ENCODE measurements at regions not wholly inside any gene's neighbourhood (a gene's known extent, or its start where the extent isn't known, plus 50 kb on each side); places are given as distances from the start of the nearest gene placed in this dataset.

- DNase-seq (ENCODE audit: low spot score), result no peak
Measured at GRCh38 chr11:28529046-28529445, 420.9 kb downstream of the METTL15 start.

GRCh38 chr11:28528217-28528616, 420.0 kb downstream of the METTL15 start:
- DNase-seq (ENCODE audit: low spot score), result no peak

DNA sequence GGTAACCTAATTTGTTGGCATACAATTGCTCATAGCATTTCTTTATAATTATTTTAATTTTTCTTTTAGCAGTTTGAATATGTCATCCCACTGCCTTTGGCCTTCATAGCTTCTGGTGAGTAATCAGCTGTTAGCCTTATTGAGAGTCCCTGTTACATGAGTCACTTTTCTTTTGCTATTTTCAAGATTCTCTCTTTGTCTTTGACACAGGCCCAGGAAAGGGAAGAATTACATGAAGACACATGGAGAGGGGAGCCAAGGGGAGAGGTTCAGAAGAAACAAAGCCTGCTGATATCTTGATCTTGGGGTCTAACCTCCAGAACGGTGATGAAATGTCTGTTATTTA, 418.2 kb downstream of the METTL15 start:
- no peak for DNase-seq (ENCODE audit: low spot score)

DNA sequence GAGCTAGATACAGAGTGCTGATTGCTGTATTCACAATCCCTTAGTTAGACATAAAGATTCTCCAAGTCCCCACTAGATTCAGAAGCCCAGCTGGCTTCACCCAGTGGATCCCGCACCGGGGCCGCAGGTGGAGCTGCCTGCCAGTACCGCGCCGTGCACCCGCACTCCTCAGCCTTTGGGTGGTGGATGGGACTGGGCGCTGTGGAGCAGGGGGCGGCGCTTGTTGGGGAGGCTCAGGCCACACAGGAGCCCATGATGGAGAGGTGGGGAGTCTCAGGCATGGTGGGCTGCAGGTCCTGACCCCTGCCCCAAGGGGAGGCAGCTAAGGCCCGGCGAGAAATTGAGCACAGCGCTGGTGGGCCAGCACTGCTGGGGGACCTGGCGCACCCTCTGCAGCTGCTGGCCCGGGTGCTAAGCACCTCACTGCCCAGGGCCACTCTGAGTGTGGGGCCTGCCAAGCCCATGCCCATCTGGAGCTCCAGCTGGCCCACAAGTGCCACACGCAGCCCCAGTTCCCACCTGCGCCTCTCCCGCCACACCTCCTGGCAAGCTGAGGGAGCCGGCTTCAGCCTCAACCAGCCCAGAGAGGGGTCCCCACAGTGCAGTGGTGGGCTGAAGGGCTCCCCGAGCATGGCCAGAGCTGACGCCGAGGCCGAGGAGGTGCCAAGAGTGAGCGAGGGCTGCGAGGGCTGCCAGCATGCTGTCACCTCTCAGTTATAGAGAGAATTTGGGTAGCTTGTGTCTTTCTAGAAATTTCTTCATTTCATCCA, 417.6 kb downstream of the METTL15 start:
- DNase-seq (ENCODE audit: low spot score), result no peak

GRCh38 chr11:28524098-28524497, 415.9 kb downstream of the METTL15 start:
- no peak for DNase-seq (ENCODE audit: low spot score)

GRCh38 chr11:28521075-28521474, 412.9 kb downstream of the METTL15 start:
- DNase-seq (ENCODE audit: low spot score), result no peak

DNA sequence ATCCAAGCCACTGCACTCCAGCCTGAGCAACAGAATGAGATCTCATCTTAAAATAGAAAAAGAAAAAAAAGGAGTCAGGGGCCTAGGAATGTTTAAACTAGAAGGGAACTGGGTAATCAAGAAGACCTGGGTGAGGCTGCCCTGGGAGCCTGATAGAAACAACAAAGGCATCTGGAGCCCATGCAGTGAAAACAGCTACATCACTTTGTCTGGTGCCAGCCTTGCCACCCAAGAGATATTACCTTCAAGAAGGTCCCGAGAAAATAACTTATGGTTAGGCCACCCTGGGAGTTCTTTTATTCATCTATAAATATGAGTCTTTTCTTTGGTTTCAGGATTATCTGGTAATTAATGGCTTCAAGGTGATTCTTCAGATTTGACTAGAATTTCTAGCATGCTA, 412.1 kb downstream of the METTL15 start:
- DNase-seq (ENCODE audit: low spot score), result no peak

DNA sequence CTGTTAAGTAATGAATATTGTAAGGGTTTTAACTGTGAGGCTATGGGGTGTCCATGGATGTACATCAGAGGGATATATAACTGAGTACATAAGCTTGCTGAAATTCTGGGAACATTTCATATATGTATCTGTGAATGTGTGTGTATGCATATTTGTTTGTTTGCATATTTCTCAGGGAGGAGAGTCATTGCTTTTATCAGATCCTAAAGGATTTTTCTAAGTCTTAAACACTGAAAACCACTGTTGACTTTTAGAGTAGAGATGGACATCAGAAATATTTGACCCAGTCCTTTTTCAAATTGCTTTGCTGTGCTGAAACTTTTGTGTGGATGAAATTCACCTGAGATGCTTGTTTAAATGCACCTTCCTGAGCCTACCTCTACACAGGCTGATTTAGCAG, 410.6 kb downstream of the METTL15 start:
- DNase-seq (ENCODE audit: low spot score), result no peak

DNA sequence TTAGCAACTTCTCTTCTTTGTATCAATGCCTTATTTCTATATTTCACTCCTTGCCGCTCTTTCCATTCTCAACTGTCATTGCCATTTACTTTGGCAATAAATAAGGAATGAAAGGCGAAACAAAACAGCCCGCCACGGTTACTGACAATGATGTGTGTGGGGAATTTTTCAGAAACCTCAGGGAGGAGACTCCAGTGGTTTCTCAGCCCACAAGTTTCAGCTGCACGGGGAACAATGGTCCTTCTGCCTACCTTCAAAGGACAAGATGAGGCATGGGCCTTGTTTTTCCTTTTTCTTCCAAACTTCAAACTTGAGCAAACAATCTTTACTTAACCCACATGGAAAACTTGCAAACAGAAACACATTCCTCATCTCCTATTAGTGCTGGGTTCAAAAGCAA, 409.4 kb downstream of the METTL15 start:
- DNase-seq (ENCODE audit: low spot score), result no peak

DNA sequence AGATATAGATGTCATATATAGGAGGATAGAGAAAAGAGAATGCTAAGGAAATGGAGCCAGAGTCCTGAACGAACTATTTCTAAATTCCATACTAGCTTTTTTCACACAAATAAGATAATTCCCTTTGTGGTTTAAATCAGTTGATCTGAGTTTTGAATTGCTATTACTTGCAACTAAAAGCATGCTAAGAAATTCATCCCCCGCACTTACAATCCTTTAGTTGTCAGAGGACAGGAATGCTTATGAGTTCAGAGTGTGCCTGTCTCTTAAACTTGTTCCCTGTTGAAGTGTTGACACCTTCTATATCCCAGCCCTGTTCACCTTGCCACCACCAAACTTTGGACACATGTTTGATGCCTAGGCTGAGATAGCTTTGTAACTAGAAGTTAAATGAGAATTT, 406.2 kb downstream of the METTL15 start:
- DNase-seq (ENCODE audit: low spot score), result no peak

DNA sequence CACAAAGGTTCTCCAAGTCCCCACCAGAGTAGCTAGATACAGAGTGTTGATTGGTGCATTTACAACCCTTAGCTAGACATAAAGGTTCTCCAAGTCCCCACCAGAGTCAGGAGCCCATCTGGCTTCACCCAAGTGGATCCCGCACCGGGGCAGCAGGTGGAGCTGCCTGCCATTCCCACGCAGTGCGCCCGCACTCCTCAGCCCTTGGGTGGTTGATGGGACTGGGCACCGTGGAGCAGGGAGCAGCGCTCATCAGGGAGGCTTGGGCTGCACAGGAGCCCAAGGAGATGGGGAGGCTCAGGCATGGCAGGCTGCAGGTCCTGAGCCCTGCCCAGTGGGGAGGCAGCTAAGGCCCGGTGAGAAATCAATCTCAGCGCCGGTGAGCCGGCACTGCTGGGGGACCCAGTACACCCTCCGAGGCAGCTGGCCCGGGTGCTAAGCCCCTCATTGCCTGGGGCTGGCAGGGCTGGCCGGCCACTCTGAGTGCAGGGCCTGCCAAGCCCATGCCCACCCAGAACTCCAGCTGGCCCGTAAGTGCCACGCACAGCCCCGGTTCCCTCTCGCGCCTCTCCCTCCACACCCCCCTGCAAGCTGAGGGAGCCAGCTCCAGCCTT, 404.1 kb downstream of the METTL15 start:
- no peak for DNase-seq (ENCODE audit: low spot score)

DNA sequence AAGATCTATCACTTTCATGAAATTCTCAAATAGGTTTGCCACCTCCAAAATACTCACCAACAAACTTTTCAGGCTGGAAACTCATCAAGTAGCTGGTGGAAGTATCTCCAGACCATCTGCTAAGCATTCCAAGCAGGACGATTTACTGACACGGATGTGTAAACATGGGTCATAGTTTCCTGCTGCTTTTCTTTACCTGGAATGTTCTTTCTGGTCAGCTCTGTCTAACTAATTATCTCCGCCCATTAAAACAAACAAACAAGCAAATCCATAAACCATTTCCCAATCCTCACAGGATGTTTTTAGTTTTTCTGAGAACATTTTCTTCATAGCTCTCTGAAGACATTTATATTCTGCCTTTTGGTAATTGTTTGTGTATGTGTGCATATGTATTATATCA, 397.0 kb downstream of the METTL15 start:
- no peak for DNase-seq (ENCODE audit: low spot score)

- no peak for DNase-seq (ENCODE audit: low spot score)
Measured at GRCh38 chr11:28504555-28505110, 396.4 kb downstream of the METTL15 start.

DNA sequence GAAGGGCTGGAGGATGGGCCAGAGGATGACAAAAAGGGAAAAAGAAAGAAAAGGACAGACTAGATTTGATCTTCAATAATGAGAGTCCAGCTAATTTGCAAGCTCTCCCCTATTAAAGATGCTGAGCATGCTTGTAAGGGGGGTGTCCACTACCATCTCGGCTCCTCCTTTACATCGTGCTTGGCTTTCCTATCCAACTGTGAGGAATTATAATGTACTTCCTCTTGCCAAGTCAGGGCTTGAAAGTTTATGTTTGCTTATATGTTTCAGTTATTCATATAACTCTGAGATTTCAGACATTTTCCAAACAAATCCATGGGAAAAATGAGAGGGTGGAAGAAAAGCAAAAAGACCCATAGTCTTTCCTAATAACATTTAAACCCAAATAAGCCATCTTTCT, 387.1 kb downstream of the METTL15 start:
- no peak for DNase-seq (ENCODE audit: low spot score)

DNA sequence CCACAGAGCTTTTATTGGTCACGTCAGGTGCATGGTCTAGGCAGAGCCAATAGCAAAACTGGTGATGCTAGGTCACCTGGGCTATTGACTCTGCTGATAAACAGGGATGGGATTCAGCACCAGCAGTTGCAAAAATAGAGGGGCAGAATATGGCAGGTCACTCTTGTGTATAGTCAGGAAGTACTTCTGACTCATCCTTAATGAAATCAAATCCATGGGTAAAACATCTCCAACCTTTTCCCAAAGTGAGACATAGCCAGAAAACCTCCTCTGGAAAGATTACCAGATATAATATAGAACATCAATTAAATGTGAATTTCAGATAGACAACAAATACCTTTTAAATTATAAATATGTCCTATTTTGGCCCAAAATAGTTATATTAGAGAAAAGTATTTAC, 383.2 kb downstream of the METTL15 start:
- no peak for DNase-seq (ENCODE audit: low spot score)

- DNase-seq (ENCODE audit: low spot score), result no peak
Measured at GRCh38 chr11:28490773-28491382, 382.7 kb downstream of the METTL15 start.

DNA sequence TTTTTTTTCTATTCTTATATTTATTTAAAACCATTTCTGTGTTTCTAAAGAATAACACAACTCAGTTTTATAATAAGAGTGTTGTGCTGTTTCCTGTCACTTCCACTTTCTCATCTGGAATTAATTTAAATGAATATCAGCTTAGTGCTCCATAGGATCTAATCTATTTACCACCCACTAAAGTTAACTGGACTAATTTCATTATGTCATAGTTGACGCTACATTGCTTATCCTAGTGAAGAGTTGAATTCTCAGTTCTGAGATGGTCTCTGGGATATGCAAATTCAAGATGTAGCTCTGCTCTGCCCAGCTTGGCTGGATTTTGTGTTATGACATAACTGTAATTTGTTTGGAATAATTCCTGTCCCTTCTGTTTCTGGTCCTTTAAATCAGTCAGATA, 380.1 kb downstream of the METTL15 start:
- no peak for DNase-seq (ENCODE audit: low spot score)

DNA sequence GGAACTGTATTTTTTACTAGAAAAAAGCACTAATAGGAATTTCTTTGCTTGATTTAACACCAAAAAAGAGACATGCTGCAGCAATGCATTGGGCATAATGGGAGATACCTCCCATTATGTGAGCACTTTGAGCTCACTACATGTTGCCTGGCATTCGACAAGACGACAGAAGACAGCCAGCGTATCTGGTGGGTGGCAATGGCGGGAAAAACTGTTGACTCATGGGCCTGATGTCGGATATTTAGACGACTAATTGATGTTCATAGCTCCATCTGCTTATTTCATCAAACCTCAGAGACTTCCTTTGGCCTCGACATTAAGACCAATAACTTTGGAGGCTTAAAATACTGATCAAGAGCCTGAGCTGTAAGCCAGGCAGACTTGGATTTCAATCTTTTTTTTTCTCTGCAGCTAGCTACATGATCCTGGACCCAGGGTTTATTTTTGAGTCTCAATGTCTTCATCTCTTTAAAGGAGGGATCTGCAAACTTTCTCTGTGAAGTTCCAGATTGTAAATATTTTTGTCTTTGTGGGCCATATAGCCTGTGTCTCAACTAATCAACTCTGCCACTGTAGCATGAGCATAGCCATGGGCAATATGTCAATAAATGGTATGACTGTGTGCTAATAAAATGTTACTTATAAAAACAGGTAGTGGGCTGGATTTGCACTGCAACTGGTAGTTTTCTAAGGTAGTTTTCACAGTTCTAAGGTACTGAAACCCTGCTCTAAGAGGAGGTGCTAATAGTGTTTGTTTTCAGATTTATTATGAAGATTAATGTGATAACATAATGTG, 375.1 kb downstream of the METTL15 start:
- no peak for DNase-seq (ENCODE audit: low spot score)

GRCh38 chr11:28482666-28483065, 374.5 kb downstream of the METTL15 start:
- DNase-seq (ENCODE audit: low spot score), result no peak

- DNase-seq (ENCODE audit: low spot score), result no peak
Measured at GRCh38 chr11:28481616-28482480, 373.7 kb downstream of the METTL15 start.

- no peak for DNase-seq (ENCODE audit: low spot score)
Measured at GRCh38 chr11:28480406-28480805, 372.2 kb downstream of the METTL15 start.

DNA sequence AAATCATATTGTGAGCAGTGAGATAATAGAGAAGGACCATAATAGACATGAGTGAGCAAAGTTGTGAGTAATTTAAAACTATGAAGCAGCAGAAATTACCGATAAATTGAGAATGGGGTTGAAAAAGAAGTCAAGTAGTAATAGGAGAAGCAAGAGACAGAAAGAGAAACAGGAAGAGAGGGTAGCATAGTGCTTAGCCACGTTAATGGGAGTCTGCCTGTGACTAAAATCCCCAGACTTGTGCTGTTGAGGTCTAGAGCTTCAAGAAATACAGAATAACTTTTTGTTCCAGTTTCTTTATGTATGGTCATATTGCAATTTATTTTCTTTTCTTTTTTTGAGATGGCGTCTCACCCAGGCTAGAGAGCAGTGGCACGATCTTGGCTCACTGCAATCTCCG, 368.7 kb downstream of the METTL15 start:
- DNase-seq (ENCODE audit: low spot score), result no peak
